GM19328 (cell line): ENCODE measurements at regions not wholly inside any gene's neighbourhood (a gene's known extent, or its start where the extent isn't known, plus 50 kb on each side); places are given as distances from the start of the nearest gene placed in this dataset.

ENCODE experiments used
- ATAC-seq: cut with Tn5 transposase; IDR thresholded peaks from one replicate; pipeline ENCODE4 v1.9.1; 2021; ENCODE audit warnings: mild to moderate bottlenecking, moderate library complexity; ENCODE audit not compliant: unreplicated experiment

DNA sequence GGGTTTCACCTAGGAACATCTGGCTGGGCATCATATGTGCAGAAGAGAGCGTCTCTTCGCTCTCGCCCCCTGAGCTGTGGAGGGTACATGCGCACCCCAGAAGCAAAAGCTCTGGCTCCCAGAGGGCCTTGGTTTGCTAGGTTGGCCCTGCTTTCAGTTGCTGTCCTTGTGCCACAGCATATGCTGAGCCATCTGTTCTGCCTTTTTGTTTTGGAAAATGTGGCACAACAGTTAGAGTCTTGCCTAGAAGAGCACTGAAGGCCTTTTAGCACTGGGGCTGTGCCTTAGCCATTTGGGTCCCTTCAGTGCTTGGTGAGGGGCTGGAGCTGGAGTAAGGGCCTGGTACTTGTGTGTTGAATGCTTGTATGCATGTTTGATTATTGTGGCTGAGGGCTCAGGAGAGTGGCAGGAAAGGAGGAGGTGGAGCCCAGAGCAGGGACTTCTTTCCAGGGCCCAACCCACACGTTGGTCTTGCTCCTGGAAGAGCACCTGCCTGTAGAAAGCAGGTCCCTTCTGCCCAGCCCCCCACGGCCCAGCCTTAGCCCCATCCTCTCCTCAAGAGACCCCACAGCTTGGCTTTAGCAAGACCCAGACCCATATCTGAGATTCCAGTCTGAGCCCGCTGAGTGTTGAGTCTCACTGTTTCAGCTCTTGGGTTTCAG, 113.7 kb downstream of the SLC25A47 start:
- ATAC-seq, result no peak

DNA sequence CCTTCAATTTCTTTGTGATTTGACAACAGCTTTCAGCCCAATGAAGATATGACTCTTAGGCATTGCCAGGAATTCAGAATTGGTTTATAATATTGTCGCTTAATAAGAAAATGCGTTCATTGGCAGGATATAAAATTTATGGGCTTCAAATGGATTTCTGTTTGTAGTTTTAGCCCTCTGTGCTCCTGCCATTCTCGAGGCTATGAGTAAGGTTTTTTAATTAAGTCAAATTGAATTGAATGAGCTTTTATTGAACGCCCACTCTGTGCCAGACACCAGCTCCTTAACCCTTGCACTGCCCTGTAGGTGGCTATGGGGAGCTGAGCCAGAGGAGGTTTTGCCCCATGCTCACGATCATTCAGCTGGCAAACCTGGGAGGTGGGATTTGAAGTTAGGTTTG, 115.1 kb downstream of the SLC25A47 start:
- ATAC-seq, result no peak

DNA sequence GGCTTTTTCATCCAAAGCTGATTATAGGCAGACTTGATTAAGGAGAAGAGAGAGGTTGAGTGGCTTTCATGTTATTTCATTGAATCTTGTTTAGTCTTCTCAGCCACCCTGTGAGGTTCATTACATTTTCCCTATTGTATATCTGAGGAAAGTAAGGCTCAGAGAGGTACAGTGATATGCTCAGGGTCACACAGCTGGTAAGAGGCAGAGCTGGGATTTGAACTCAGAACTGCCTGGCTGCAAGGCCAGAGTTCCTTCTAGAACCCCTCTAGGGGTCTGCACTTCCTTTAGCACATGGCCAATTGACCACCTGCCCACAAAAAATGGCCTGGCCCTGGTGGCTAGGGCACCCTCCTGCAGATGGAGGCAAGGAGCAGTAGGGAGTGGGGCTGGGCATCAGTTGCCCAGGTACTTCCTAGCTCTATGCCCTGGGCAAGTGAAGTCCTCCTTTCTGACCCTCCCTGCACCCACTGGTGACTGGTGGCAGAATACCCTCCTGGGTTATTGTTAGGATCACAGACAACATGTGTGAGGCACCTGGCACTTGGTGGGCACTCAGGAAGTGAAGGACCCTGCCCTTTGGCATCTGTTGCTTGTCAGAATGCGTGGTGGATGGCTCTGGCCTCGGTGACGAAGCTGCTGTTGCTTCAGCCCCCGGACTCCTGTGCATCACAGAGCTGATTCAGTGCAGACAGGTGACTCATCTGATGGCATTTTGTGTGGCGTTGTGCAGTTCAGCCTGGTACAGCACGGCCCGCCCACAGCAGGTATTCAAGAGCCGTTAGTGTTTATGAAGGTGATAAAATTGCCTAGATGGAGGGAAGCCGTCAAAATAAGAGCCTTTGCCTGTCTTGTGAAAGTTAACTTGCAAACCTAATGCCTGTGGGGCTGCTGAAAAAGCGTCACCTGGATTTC, 115.8 kb downstream of the SLC25A47 start:
- no peak for ATAC-seq

DNA sequence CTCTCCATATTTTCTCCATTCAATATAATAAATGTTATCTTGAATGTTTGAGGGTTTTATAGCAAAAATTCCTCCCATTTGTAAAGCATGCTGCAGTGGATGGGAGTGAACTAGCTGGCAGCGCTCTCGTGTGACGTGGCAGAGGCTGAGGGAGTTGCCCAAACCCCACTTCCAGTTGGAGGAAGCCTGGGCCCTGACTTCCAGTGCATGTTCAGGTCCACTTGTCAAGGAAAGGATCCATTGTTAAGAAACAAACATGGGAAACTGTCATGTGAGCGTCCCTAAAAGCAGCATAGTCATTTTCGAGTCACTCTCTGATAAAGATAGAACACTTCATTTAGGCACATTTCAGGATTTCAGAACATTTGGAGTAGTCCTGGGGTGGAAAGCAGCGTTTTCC, 116.6 kb downstream of the SLC25A47 start:
- no peak for ATAC-seq

DNA sequence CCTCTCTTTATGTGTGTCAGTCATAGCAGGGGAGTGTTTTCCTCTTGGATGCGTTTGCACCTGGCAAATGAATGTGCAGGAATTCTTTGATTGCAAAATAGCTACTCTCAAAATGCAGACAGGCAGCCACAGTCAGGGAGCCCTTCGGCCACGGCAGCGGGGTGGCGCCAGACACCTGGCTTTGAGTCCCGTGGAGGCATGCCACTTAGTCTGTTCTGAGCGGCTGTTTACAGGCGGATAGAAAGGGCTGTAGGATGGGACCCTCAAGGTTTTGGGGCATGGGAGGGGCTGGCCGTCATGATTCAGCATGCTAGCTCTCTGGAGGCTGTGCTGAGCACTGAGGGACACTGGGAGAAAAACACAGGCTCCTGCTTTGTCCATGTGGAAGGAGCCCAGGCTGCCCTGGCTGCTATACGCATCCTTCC, 117.1 kb downstream of the SLC25A47 start:
- no peak for ATAC-seq

DNA sequence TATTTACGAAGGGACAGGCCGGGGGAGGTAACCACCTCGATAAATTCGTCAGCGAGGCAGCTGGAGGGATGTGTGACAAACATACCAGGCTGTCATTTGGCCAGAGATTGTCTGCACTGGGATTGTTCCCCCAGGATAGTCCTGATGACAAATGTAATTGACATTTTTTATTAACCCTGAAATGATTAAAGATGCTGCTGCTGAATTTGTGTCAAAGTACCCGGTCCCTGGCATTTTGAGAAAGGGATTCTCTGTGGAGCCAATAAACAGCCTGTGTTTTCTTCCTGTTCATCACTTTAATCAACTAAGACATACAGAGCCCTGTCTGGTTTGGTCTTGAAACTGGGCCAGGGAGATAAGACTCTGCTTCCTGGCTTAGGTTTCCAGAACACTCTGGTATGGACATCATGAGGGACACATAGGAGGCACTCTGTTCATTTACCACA, 117.6 kb downstream of the SLC25A47 start:
- no peak for ATAC-seq

DNA sequence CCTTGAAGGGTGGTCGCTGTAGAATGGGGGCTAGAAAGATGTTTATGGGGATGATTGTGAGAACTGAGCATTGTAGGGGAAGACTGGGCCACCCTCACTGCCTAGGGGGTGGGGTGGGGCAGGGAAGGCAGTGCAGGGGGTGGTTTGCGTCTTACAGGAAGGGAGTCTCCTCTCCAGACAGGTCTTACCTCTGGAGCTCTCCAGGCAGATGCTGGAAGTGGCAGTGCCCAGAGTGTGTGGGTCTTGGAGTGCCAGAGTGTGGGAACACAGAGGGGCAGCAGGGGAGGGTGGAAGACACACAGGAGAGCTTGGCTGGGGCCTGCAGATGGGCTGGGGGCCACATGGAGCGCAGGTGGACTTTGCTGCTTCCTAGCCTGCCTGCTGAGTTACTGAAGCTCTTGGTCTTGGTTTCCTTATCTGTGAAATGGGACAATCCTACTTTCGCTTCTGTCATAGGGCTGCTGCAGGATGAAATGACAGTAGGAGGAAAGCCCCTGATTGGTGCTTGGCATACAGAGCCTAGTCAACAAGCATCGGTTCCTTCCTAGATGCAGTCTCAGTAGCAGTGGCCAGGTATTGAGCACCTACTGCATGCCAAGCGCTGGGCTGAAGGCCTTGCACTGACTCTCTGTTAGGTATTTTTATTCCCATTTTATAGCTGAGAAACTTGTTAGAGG, 118.3 kb downstream of the SLC25A47 start:
- no peak for ATAC-seq

DNA sequence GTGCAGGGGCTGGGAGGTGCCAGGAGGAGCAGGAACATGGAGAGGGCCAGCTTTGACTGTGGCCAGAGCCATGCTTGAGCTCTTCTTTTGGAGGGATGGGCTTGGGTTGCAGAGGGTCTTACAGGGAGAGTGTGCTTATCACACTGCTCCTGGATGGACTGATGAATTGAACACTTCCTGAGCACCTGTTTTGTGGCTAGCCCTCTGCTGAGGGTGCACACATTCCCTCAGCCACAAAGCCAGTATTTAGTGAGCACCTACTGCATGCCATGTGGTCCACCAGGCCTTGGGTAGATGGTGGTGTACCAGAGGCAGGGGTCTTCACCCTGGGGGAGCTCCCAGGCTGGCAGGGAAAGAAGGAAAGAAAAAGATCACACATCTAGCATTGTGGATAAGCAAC, 118.9 kb downstream of the SLC25A47 start:
- no peak for ATAC-seq

DNA sequence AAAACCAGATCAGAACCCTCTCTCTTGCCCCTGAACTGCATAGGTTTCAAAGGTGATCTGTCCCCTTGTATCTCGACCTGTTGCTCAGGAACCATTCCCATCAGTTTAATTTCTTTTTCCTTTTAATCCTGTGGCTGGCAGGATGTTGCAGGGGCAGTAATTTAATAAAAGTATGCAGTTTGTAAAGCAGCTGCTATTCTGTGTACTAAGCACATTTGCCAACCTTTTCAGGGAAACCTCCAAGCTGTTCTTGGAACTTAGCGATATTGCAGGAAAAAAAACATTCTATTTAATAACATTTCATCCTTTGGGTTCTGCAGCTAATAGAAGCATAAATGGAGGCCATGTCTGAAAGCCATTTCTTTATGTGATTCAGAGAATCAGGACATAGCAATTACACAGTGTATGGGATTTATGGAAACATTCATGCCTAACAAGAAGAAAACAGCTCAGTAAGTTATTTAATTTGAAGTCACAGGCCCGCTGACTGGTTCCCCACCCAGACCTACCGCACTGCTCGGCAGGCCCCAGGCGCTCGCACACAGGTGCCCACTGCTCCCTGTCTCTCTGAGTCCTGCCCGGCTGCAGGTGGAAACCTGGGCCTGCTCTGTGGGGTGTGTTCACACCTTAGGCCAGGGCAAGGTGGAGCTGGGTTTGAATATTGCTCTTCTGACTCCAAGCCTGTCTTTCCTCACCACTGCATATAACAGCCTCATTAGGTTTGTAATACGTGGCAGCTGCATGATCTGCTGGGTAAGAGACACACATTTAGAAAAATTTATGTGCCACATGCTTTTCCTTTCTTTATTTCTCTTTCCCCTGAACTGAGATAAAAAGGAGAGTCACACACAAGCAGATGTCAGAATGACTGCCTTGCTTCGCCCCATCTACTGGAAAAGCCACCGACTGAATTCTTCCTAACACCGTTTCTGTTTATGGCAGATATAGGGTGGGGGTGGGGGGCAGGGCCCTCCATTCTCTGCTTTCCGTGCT, 119.7 kb downstream of the SLC25A47 start:
- ATAC-seq, result no peak

DNA sequence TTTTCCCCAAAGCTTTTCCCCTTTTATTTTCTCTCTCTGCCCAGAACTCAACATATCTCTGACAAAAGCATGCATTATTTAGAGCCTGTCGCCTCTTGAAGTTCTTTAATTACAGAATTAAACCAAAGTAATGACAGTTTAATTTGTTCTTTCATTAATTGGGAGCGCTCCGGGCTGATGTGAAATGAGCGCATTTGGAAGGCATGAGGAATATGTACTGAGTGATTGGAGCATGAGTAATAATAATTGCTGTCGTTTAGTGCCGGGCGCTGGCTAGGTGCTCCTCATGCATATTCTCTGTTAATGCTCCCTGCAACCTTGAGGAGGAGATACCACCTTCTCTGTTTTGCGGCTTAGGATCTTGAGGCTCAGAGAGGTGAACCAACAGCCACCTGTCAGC, 120.5 kb downstream of the SLC25A47 start:
- ATAC-seq, result no peak

DNA sequence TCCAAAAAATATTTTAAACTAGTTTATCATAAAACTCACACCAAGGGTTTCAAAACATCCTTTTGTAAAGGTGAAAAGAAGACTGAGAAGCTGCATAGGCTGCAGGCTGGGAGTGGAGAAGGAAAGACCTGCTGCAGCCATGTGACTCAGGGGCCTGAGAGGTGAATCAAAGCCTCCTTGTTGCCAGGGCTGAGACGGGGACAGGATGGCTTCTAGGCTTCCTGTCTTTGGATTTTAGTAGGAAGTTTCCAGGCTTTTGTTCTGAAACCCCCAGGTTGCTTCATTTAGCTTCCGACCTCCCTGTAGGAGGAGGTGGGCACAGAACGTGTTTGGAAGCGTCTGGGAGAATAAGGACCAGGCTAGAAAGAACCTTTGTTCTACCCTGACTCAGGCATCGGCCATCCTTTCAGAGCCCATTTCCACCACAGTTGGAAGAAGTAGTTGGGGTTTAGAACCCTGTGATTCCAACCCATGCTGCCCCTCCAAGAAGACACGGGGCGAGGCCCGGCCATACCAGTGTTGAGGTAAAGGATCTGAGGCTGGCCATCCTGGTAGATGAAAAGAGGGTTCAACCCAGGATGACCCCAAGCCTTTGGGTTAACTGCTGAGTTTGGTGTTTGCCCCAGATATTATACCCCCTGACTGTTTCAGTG, 122.4 kb downstream of the SLC25A47 start:
- ATAC-seq, result no peak

DNA sequence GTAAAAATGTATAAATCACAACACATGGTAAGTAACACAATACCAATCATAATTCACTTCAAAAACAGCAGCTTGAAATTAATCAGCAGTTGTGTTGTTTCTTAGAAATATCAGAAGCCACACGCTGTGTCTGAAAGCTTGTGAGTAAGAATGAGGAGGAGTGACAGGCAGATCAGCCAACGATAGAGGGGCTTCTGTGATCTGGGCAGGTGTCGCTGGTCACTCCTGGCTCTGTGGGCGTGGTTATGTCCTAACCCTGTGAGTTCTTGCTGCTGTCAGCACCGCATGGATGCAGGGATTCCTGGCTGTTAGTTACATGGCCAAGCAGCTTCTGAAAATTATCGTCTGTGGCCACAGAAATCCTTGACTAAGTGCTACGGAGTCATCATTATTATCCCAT, 123.4 kb downstream of the SLC25A47 start:
- no peak for ATAC-seq

DNA sequence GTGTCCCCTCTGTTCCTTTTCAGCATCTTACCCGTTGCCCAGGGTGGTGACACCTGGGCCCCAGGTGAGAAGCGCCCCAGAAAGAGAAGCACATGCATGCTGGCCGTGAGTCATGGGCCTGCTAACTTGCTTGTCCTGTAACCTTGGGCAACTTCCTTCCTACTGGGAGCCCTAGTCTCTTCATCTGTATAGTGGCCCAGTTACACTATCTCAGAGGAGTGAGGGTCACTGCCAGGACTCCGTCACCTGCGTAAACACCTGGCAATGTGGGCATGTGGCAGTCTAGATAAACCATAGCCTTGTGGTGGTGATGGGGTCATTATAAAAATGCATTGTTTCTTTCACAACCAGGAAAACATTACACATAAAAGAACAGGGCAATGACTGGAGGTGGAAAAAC, 125.2 kb downstream of the SLC25A47 start:
- no peak for ATAC-seq

DNA sequence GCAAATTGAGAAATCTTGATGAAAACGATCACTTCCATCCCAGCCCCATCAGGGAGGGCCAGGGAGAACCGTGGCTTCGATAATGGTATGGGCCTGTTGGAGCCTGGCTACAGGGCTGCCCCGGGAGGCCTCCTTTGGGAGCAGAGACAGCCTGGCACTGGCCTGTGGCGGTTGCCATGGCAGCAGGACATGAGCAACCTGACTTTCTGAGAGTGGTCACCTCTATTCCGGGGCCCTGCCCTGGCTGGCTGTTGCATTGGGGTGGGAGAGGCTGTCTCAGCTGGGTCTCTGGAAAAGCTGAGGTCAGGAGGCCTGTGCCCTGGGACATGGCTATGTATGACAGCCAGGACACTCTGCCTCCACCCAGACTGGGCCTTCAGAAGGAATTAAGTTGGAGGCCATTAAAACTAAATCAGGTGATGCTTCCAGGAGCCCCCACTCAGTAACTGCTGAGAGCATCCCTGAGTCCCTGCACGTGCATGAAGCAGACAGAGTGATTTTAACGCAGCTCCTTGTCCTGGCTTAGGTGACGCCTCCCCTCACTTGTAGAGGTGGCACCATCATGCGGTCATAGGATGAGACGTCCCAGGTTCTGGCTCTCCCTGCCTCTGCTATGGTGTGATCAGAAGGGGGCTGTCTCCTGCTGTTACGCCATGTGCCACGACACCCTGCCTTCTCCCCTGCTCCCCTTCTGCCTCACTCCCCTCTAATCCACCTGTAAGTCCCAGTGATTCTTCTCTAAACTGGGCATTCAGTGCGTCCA, 126.3 kb downstream of the SLC25A47 start:
- no peak for ATAC-seq

DNA sequence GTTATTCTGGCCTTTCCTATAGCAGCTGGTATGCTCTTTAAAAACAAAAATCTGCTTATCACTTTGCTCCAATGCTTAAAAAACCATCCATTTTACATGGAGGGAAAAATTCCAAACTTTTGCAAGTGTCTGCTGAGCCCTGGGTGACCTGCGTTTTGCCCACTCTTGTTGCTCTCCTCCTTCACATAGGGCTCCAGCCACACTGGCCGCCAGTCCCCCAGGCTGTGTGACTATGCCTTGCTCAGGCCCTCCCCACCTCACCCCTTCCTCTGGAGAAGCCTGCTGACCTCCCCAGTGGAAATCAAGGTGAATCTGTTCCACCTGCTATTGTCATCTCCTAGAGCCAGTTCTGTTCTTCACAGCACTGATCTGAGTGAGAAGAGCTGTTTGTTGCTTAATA, 126.9 kb downstream of the SLC25A47 start:
- ATAC-seq, result no peak

DNA sequence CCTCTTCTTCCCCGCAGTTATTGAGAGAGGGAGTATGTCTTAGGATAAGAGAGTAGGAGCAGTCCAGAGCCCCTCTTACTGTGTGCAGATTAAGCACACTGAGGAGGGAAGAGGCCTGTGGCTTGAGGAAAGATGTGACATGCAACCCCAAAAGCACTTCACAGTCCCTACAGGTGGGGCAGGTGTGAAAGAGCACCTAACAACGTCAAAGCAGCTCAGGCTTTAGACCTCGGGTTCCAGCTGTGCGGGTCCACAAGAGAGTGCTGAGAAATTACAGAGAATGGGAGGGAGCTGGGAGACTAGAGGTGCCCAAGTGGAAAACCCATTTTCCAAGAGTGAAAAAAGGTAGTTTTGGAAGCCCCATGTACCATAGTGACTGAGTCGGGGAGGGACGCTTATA, 127.6 kb downstream of the SLC25A47 start:
- ATAC-seq, result no peak

DNA sequence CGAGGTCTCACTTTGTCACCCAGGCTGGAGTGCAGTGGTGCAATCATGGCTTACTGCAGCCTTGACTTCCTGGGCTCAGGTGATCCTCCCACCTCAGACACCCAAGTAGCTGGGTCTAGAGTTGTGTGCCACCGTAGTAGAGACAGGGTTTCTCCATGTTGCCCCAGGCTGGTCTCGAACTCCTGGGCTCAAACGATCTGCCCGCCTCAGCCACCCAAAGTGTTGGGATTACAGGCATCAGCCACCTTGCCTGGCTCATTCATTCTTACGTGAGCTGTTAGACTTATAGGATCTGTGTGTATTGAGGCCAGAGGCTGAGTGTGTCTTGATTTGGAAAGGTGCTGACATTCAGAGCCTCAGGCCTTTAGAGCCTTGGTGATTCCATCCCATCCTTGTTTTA, 128.1 kb downstream of the SLC25A47 start:
- no peak for ATAC-seq

DNA sequence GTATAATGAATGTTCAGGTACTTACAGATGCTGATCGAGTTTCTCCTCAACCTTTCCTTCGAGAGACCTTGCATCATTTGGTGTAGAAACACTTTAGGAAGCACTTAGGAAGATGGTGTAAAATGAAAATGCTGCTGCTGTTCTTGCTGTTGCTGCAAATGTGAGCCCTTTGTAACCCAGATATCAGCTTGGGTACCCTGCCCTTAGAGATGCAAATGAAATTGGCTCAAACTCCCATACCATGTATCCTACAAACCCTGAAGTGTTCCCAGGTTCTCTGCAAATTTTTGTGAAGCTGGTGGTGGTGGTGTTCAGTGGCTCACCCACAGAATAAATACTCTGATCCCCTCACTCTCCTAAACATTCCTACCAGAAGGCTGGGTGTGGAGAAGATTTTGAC, 130.8 kb downstream of the SLC25A47 start:
- no peak for ATAC-seq

DNA sequence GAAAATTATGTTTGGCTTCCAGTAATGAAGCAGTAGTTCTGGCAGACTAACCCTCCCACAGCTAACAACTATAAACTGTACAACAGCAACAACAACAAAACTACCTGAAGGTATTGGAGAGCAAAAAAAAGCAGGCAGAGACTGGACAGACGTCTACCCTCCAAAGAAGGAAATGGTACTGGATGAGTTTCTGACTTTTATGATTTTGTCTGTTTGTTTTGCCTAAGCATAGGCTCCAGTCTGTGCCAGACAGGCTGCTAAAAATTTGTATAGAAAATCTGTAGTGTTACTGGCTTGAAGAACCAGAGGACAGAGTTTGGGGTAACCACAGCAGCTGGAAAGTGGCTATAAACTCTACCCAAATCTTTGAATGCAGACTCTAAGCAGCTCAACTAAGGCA, 131.3 kb downstream of the SLC25A47 start:
- ATAC-seq, result no peak
